ENCODE measurements at regions not wholly inside any gene's neighbourhood (a gene's known extent, or its start where the extent isn't known, plus 50 kb on each side); places are given as distances from the start of the nearest gene placed in this dataset.
"Not testable (repeated sequence)": the region's sequence is repeated elsewhere in the genome, so short reads cannot be mapped to it uniquely, and the experiment has no call there.

GRCh38 chr21:41620982-41621381, 113.0 kb upstream of the TMPRSS2 start:
- DNase-seq (ENCODE audit: extremely low read depth in 1 of 11, low read depth in 9 of 11, low spot score in 4 of 11), result no peak

GRCh38 chr21:41620541-41620940, 112.6 kb upstream of the TMPRSS2 start:
- DNase-seq (ENCODE audit: extremely low read depth in 1 of 11, low read depth in 9 of 11, low spot score in 4 of 11), result no peak

DNA sequence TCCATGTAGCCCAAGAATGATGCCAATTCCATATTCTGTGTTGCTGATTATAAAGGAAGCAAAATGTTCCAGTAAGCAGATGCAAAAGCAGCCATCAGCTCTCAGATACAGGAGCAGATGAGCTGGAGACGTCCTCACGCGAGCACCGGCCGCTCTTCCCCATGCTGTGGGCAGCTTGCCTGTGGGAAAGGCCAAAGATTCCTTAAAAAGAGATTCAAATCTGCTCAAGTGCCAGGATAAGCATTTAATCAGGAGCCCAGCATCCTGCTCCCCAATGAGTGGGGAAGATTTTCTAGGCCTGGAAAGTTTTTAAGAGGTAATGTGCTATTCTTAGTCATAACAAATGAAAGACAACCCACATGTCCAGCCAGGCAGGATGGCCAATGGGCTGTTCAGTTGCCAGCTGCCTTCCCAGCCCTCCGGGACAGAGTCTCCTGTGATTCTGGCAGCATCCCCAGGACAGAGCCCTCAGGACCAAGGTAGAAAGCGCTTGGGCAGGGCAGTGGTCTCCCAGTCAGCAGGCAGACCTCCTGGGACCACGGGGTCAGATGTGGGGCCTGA, 108.2 kb upstream of the TMPRSS2 start:
- DNase-seq (ENCODE audit: extremely low read depth in 1 of 11, low read depth in 9 of 11, low spot score in 4 of 11), result no peak

DNA sequence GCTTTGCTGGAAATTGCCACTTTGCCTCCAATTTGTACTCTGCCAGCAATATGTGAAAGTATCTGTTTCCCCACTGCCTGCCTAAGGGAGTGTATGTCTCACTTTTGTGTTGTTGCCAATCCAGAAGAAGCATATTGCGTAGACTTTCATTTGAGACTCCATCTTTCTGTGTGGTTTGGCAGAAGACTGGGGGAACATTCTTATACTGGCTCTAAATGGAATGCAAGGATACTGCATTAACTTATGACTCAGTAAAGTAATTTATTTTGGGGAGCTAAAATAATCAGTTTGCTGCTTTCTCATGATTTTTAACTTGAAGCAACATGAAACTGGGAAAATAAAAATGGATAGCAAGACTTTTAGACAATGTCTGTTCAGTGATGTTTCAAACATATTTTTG, 107.7 kb upstream of the TMPRSS2 start:
- no peak for DNase-seq (ENCODE audit: extremely low read depth in 1 of 11, low read depth in 9 of 11, low spot score in 4 of 11)

- no peak for DNase-seq (ENCODE audit: extremely low read depth in 1 of 11, low read depth in 9 of 11, low spot score in 4 of 11)
These were observed 106.6 kb upstream of the TMPRSS2 start for GRCh38 chr21:41614511-41614910.

DNA sequence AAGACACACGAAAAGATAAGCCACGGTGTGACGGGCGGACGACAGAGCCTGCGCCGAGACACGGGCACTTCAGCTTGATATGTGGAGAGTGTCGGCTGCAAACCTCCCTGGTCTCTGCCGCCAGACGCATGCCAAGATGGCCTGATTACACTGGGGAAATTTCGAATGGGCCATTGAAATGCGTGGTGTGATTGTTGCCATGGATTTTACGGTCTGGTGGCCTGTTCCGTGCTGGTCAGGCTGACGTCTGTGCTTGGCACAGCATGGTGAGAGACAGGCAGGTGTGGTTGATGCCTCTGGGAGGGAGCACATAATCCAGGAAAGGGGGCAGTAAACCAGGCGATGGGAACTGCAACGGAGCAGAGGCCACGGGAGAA, 105.6 kb upstream of the TMPRSS2 start:
- DNase-seq (ENCODE audit: extremely low read depth in 1 of 11, low read depth in 9 of 11, low spot score in 4 of 11), result no peak

GRCh38 chr21:41612674-41613532, 104.9 kb upstream of the TMPRSS2 start:
- peak in 5 of 11 donors; percentile 39 to 57 (median 46) for DNase-seq (ENCODE audit: extremely low read depth in 1 of 11, low read depth in 9 of 11, low spot score in 4 of 11)

DNA sequence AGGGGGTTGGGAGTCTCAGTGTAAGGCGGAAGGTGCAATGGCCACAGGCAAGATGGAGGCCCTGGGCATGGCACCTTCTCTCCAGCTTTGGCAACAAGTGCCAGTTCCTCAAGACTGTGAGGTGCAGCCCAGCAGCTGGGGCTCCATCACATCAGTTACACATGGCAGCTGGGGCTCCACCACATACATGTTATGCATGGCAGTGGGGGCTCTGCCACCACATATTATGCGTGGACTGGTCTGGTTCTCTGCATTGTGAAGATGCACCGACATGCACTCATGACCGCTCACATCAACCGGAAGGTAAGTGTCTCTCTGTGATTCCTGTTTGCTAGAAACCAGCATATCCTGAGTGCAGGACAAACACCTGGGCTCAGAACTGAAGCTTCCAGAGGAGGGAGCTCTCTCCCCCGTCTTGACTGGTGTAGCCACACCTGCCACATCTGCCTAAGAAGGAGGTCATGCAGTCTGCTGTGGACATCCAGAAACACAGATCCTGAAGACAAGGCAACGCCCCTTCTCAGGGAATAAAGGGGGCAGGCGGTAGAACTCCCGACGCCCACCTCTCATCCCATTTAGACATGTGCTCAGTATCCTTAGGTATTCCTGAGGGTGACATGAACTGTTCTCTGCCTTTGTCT, 104.1 kb upstream of the TMPRSS2 start:
- no peak for DNase-seq (ENCODE audit: extremely low read depth in 1 of 11, low read depth in 9 of 11, low spot score in 4 of 11)

- DNase-seq (ENCODE audit: extremely low read depth in 1 of 11, low read depth in 9 of 11, low spot score in 4 of 11), result no peak
These were observed 103.5 kb upstream of the TMPRSS2 start for GRCh38 chr21:41611441-41611840.

GRCh38 chr21:41610840-41611115, 102.8 kb upstream of the TMPRSS2 start:
- DNase-seq (ENCODE audit: extremely low read depth in 1 of 11, low read depth in 9 of 11, low spot score in 4 of 11), result not testable (repeated sequence)

- peak in 5 of 11 donors; percentile 58 to 73 (median 64) for DNase-seq (ENCODE audit: extremely low read depth in 1 of 11, low read depth in 9 of 11, low spot score in 4 of 11)
These were observed 102.3 kb upstream of the TMPRSS2 start for GRCh38 chr21:41610042-41610839.

DNA sequence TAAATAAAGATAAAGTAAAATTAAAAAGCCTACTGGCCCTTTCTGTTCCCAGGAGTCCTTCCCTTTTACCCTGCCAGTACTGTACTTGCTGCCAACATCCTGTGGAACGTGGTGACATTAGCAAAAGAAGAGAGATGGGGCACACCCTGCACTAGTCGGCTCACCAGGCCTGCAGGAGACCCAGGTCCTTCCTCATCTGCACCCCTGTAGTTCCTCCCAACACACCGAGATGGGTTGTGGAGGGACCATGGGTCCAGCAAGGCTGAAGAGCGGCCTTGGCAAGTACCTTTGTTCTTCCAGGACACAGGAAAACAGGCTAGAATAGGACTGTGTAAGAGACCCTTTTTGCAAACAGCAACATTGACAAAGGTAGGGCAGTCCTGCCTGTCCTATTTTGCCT, 98.7 kb upstream of the TMPRSS2 start:
- DNase-seq (ENCODE audit: extremely low read depth in 1 of 11, low read depth in 9 of 11, low spot score in 4 of 11), result no peak

DNA sequence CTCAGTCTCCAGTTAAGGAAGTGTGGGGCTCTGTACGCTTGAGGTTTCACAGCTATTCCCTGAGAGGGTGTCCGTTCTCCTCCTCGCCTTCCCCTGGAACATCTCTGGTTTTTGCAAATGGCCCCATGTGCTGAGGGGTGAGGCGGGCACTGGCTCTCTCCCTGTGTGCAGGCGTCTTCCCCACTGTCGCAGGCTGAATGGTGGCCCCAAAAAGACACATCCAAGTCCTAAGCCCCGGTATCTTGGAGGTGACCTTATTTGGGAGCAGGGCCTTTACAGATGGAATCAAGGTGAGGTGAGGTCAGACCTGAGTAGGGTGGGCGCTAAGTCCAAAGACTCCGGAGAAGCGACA, 98.0 kb upstream of the TMPRSS2 start:
- no peak for DNase-seq (ENCODE audit: extremely low read depth in 1 of 11, low read depth in 9 of 11, low spot score in 4 of 11)

GRCh38 chr21:41605178-41605933, 97.4 kb upstream of the TMPRSS2 start:
- DNase-seq (ENCODE audit: extremely low read depth in 1 of 11, low read depth in 9 of 11, low spot score in 4 of 11), result no peak

GRCh38 chr21:41604583-41605041, 96.7 kb upstream of the TMPRSS2 start:
- no peak for DNase-seq (ENCODE audit: extremely low read depth in 1 of 11, low read depth in 9 of 11, low spot score in 4 of 11)

DNA sequence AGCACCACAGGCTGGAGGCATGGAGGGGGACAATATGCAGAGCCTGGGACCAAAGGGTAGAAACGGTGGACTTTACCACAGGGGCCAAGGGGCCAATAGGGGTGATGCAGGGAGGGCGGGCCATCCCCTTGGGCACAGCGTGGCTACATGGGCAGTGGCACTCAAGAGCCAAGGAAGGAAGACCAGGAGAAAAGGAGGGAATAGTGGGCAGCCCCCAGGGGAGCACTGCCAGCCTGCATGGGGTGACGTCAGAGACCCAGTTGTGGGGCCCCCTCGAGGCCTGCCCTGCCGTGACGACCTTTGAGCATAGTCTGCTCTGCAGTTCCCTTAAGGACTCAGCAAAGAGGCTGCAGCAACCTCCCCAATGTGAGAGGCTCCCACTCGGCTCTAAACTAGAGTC, 95.5 kb upstream of the TMPRSS2 start:
- no peak for DNase-seq (ENCODE audit: extremely low read depth in 1 of 11, low read depth in 9 of 11, low spot score in 4 of 11)

DNA sequence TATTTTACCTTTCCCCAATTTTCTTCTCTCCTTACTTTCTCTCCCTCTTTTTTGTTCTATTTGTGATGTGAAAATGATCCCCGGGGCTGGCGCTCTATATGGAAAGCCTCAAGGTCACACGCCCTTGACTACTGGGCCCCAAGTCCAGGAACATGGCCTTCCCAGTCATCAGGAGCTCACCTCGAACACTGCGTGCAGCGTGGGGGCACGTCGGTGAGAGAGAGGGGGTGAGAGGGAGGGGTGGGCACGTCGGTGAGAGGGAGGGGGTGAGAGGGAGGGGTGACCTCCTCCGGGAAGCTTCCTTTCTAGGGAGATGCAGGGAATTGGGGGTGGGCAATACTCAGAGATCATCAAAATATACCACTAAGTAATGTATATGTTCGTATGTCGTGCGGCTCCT, 94.6 kb upstream of the TMPRSS2 start:
- DNase-seq (ENCODE audit: extremely low read depth in 1 of 11, low read depth in 9 of 11, low spot score in 4 of 11), result no peak

GRCh38 chr21:41601573-41602368, 93.8 kb upstream of the TMPRSS2 start:
- DNase-seq (ENCODE audit: extremely low read depth in 1 of 11, low read depth in 9 of 11, low spot score in 4 of 11), result no peak

Measured in renal cortex interstitium (tissue), 11 donors.